ENCODE measurements at regions not wholly inside any gene's neighbourhood (a gene's known extent, or its start where the extent isn't known, plus 50 kb on each side); places are given as distances from the start of the nearest gene placed in this dataset.
"Not testable (repeated sequence)": the region's sequence is repeated elsewhere in the genome, so short reads cannot be mapped to it uniquely, and the experiment has no call there.

GRCh38 chr6:28656715-28657114 lies 131.0 kb downstream of the GPX5 start:
- intact Hi-C loops (cut with micrococcal nuclease) = no loop called here

- intact Hi-C loops (cut with micrococcal nuclease) = no loop called here
Measured at GRCh38 chr6:28657381-28657768, 131.7 kb downstream of the GPX5 start.

GRCh38 chr6:28657769-28658465 lies 132.2 kb downstream of the GPX5 start:
- intact Hi-C loops (cut with micrococcal nuclease) = no loop called here

- intact Hi-C loops (cut with micrococcal nuclease) = no loop called here
Measured at GRCh38 chr6:28658475-28659249, 133.0 kb downstream of the GPX5 start.

GRCh38 chr6:28659250-28659566 lies 133.5 kb downstream of the GPX5 start:
- intact Hi-C loops (cut with micrococcal nuclease) = no loop called here

- intact Hi-C loops (cut with micrococcal nuclease) = no loop called here
Measured at GRCh38 chr6:28661097-28661713, 135.5 kb downstream of the GPX5 start.

GRCh38 chr6:28664870-28665396 lies 139.3 kb downstream of the GPX5 start:
- intact Hi-C loops (cut with micrococcal nuclease) = no loop called here

- intact Hi-C loops (cut with micrococcal nuclease) = no loop called here
Measured at GRCh38 chr6:28673417-28673786, 147.7 kb downstream of the GPX5 start.

- intact Hi-C loops (cut with micrococcal nuclease) = no loop called here
Measured at GRCh38 chr6:28673787-28674671, 148.3 kb downstream of the GPX5 start.

- intact Hi-C loops (cut with micrococcal nuclease) = no loop called here
Measured at GRCh38 chr6:28675600-28675999, 149.9 kb downstream of the GPX5 start.

GRCh38 chr6:28682542-28682941 lies 156.9 kb downstream of the GPX5 start:
- intact Hi-C loops (cut with micrococcal nuclease) = loop anchor here (5.0 kb wide), 1 partner anchor 185 kb away; no protein-coding TSS in a partner anchor

GRCh38 chr6:28682956-28683685 lies 157.4 kb downstream of the GPX5 start:
- intact Hi-C loops (cut with micrococcal nuclease) = loop anchor here (5.0 kb wide), 1 partner anchor 186 kb away; no protein-coding TSS in a partner anchor

- intact Hi-C loops (cut with micrococcal nuclease) = loop anchor here (5.0 kb wide), 1 partner anchor 187 kb away; no protein-coding TSS in a partner anchor
Measured at GRCh38 chr6:28683945-28684538, 158.4 kb downstream of the GPX5 start.

GRCh38 chr6:28685960-28686359 lies 160.3 kb downstream of the GPX5 start:
- intact Hi-C loops (cut with micrococcal nuclease) = loop anchor here (1.0 kb wide), 1 partner anchor 331 kb away; no protein-coding TSS in a partner anchor

- intact Hi-C loops (cut with micrococcal nuclease) = loop anchor here (1.0 kb wide), 1 partner anchor 331 kb away; no protein-coding TSS in a partner anchor
Measured at GRCh38 chr6:28686446-28687027, 160.9 kb downstream of the GPX5 start.

GRCh38 chr6:28687309-28687981 lies 161.8 kb downstream of the GPX5 start:
- intact Hi-C loops (cut with micrococcal nuclease) = not testable (repeated sequence)

- intact Hi-C loops (cut with micrococcal nuclease) = not testable (repeated sequence)
Measured at GRCh38 chr6:28691991-28692390, 166.3 kb downstream of the GPX5 start.

- intact Hi-C loops (cut with micrococcal nuclease) = no loop called here
Measured at GRCh38 chr6:28693033-28693750, 167.5 kb downstream of the GPX5 start.

Data from T-helper 2 cell treated with Interferon-gamma antibody and Interleukin-4, amounts not matched to agents 100 ng/mL and 5 ng/mL, for 36 hours (primary cell).